ENCODE measurements at regions not wholly inside any gene's neighbourhood (a gene's known extent, or its start where the extent isn't known, plus 50 kb on each side); places are given as distances from the start of the nearest gene placed in this dataset.
"Not testable (repeated sequence)": the region's sequence is repeated elsewhere in the genome, so short reads cannot be mapped to it uniquely, and the experiment has no call there.

- intact Hi-C loops (cut with DNase I); DNase-seq (ENCODE audit: missing footprints); ATAC-seq: not testable (repeated sequence)
Measured at GRCh38 chr7:75269159-75269558, 126.3 kb upstream of the TRIM73 start.

- DNase-seq (ENCODE audit: missing footprints); ATAC-seq; intact Hi-C loops (cut with DNase I): not testable (repeated sequence)
Measured at GRCh38 chr7:75274114-75274513, 121.3 kb upstream of the TRIM73 start.
